ENCODE measurements at regions not wholly inside any gene's neighbourhood (a gene's known extent, or its start where the extent isn't known, plus 50 kb on each side); places are given as distances from the start of the nearest gene placed in this dataset.

DNA sequence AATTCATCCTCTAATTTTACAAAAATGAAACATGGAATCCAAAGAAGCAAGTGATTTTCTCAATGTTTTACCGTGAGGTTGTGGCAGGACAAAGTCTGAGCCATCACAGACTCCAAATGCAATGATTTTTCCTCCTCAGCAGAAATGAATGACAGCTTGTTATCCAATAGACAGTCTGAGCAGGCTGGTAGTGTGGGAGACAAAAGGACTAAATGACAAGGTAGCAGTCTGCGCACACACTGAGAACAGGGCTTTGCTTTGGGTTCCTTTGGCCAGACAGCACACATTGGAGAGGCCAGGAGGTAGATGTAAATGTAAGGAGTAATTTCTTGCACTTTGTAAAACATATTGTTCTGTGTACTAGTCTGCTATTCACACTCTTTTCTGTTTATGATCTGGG, 50.3 kb upstream of the RGPD4 start:
- TF ChIP-seq, protein P1, sequence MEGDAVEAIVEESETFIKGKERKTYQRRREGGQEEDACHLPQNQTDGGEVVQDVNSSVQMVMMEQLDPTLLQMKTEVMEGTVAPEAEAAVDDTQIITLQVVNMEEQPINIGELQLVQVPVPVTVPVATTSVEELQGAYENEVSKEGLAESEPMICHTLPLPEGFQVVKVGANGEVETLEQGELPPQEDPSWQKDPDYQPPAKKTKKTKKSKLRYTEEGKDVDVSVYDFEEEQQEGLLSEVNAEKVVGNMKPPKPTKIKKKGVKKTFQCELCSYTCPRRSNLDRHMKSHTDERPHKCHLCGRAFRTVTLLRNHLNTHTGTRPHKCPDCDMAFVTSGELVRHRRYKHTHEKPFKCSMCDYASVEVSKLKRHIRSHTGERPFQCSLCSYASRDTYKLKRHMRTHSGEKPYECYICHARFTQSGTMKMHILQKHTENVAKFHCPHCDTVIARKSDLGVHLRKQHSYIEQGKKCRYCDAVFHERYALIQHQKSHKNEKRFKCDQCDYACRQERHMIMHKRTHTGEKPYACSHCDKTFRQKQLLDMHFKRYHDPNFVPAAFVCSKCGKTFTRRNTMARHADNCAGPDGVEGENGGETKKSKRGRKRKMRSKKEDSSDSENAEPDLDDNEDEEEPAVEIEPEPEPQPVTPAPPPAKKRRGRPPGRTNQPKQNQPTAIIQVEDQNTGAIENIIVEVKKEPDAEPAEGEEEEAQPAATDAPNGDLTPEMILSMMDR (conservative IDR thresholded peaks at IDR 0.05; ENCODE audit: low read depth, low read length), result no peak
- no peak for TF ChIP-seq EZH2 (IDR thresholded peaks at IDR 0.05; ENCODE audit: borderline replicate concordance, low read depth, low read length, poor library complexity, severe bottlenecking)

Measured in A673 (cell line).